ENCODE measurements at regions not wholly inside any gene's neighbourhood (a gene's known extent, or its start where the extent isn't known, plus 50 kb on each side); places are given as distances from the start of the nearest gene placed in this dataset.

DNA sequence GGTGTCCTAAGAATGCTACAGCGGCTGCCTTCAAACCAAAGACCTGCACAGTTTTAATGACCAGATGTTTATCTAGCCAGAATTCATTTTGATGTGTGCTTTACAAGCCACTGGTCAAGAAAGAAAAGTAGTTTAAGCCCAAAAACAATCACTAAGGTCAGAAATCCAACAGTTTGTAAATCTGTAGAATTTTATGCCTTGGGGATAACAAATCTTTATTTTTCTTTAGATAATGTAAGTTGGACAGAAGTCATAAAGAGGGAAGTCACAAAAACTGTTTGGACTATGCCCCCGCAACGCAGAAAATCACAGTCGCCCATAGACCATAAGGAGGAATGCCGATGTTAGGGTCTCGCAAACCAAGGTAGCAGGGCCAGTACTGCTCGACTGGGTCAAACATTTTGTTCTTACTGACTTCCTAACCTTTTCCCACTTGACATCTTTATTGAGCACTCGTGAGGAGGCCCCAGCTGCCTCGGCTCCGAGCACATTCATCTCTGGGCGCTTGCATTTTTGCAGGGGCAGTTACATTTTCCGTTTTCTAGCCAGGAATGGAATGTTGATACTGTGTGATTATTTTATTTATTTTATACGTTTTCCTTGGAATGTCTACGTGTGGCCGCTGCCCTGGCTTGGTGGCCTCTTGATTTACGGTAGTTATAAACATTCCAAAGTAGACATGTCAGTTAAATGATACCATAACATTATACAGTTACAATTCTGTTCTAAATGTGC, 56.7 kb upstream of the APCDD1L start:
- H3K27ac ChIP-seq = no peak overlapping the region
- no peaks in the 10 kb centered on the region for H3K4me1 ChIP-seq
- no peaks in the 10 kb centered on the region for H3K36me3 ChIP-seq
- DNase-seq (ENCODE audit: low spot score in 2 of 2) = no peak
- intact Hi-C loops (cut with DNase I; ENCODE audit: low total_unique reads) = no loop called here
- TF ChIP-seq, protein P1, sequence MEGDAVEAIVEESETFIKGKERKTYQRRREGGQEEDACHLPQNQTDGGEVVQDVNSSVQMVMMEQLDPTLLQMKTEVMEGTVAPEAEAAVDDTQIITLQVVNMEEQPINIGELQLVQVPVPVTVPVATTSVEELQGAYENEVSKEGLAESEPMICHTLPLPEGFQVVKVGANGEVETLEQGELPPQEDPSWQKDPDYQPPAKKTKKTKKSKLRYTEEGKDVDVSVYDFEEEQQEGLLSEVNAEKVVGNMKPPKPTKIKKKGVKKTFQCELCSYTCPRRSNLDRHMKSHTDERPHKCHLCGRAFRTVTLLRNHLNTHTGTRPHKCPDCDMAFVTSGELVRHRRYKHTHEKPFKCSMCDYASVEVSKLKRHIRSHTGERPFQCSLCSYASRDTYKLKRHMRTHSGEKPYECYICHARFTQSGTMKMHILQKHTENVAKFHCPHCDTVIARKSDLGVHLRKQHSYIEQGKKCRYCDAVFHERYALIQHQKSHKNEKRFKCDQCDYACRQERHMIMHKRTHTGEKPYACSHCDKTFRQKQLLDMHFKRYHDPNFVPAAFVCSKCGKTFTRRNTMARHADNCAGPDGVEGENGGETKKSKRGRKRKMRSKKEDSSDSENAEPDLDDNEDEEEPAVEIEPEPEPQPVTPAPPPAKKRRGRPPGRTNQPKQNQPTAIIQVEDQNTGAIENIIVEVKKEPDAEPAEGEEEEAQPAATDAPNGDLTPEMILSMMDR (IDR thresholded peaks at IDR 0.05) = no peak
- TF ChIP-seq POLR2AphosphoS5 (IDR thresholded peaks at IDR 0.05) (no peak), POLR2A (IDR thresholded peaks at IDR 0.05) (no peak)
- H3K4me3 ChIP-seq = no peak overlapping the region
- no peaks in the 10 kb centered on the region for H3K9me3 ChIP-seq
- no peaks in the 10 kb centered on the region for H3K27me3 ChIP-seq

DNA sequence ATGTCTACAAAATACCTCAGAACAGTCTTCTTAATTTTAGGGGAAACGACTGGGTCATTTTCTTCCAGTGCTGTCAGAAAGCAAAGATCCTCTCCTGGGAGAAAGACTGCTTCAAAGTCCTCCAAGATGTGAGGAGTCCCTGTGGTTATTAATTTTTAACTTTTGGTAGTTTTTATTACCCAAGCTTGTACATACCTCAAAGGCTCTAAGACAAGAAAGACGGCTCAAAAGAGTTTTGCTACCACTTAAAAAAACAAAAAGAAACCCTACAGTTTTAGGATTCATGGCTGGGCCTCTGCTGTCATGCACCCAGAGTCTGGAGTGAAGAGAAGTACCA, 56.1 kb upstream of the APCDD1L start:
- no peaks in the 10 kb centered on the region for H3K9me3 ChIP-seq
- TF ChIP-seq POLR2AphosphoS5 (IDR thresholded peaks at IDR 0.05) (no peak), POLR2A (IDR thresholded peaks at IDR 0.05) (no peak)
- TF ChIP-seq, protein P1 (IDR thresholded peaks at IDR 0.05) = no peak
- no peak overlapping the region for H3K27ac ChIP-seq
- intact Hi-C loops (cut with DNase I; ENCODE audit: low total_unique reads) = no loop called here
- no peaks in the 10 kb centered on the region for H3K4me1 ChIP-seq
- H3K4me3 ChIP-seq = no peak overlapping the region
- H3K36me3 ChIP-seq = no peaks in the 10 kb centered on the region
- DNase-seq (ENCODE audit: low spot score in 2 of 2) = no peak
- H3K27me3 ChIP-seq = no peaks in the 10 kb centered on the region

DNA sequence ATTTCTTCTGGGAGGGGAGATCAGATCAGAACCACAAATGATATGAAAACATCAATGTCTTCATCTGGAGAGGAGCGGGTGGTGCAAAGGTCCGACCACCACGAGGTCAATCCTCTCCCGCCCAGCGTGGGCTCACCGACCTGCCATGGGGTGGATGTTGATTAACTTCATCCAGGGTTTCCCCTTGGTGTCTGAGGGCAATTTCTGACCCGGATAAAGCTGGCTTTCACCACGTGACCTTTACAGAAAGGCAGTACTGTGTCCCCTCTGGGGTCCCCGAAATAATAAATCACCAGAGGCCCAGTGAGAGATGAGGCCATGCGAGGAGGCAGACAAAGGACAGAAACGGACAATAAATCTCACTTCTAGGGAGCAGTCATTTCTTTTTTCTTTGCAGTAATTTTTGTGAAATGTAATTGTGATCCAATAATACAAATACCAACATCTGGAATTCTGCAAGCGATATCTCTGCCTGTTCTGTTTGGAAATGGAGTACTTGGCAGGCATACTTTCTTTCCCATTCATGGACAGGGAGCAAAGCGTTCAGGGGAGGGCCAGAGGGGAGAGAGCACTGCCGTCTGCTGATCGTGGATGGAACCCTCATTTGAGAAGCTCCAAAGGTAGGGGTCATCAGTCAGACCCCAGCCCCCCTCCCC, 55.1 kb upstream of the APCDD1L start:
- DNase-seq (ENCODE audit: low spot score in 2 of 2) = no peak
- H3K4me1 ChIP-seq = no peaks in the 10 kb centered on the region
- TF ChIP-seq, protein P1 (IDR thresholded peaks at IDR 0.05) = no peak
- TF ChIP-seq POLR2AphosphoS5 (IDR thresholded peaks at IDR 0.05) = no peak
- no peak for TF ChIP-seq POLR2A (IDR thresholded peaks at IDR 0.05)
- H3K27ac ChIP-seq = no peak overlapping the region
- intact Hi-C loops (cut with DNase I; ENCODE audit: low total_unique reads) = no loop called here
- no peaks in the 10 kb centered on the region for H3K27me3 ChIP-seq
- no peaks in the 10 kb centered on the region for H3K9me3 ChIP-seq
- no peak overlapping the region for H3K4me3 ChIP-seq
- H3K36me3 ChIP-seq = no peaks in the 10 kb centered on the region

DNA sequence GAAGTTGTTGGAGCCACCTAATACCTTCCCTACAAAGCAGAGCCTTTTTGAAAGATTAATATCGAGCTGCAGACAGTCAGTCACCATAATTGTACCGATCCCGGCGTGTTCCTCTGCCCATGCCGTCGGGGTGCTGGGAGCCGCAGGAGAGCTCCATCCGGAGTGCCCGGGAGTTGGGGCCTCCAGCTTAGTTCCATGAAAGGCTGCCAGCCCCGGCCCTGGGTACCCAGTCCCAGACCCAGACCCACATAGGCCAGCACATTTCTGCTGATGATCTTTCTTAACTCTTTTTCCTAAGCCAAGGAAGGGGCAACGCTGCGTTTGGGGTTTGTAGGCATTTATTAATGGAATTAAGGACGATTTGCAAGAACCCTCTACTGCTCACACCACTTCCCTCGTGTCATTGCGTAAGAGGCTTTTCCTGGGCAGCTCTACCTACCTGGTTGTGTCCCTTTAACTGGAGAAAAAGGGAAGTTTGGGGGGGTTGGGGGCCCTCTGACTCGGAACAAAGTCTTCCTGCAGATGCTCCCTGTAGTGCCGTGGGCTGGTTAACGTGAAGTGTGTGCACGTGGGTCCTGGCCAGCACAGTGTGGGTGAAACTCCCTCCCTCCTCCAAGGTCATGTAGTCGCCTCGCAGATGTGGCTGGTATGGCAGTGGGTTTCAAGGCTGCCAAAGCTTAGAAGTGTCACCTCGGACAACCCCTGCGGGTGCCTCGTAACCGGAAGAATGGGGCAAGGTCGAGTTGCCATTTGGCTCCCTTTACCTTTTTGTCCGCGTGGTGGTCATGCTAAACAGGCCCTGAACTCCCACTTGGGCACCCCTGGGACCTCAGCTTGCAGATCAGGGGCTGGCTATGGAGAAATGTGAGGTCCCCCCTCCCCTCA, 54.3 kb upstream of the APCDD1L start:
- no peak overlapping the region for H3K4me3 ChIP-seq
- no peak overlapping the region for H3K27ac ChIP-seq
- no peaks in the 10 kb centered on the region for H3K27me3 ChIP-seq
- TF ChIP-seq, protein P1 (IDR thresholded peaks at IDR 0.05) = no peak
- no peak for TF ChIP-seq POLR2AphosphoS5 (IDR thresholded peaks at IDR 0.05)
- no peak for TF ChIP-seq POLR2A (IDR thresholded peaks at IDR 0.05)
- H3K36me3 ChIP-seq = no peaks in the 10 kb centered on the region
- no peaks in the 10 kb centered on the region for H3K9me3 ChIP-seq
- no peak for DNase-seq (ENCODE audit: low spot score in 2 of 2)
- no peaks in the 10 kb centered on the region for H3K4me1 ChIP-seq
- intact Hi-C loops (cut with DNase I; ENCODE audit: low total_unique reads) = no loop called here
